Ishikawa (cell line): ENCODE measurements at regions not wholly inside any gene's neighbourhood (a gene's known extent, or its start where the extent isn't known, plus 50 kb on each side); places are given as distances from the start of the nearest gene placed in this dataset.

Experiments
- EGR1 ChIP-seq: IDR thresholded peaks from 2 replicates; pipeline ENCODE4 v1.6.1; 2012
- RAD21 ChIP-seq: IDR thresholded peaks from 2 replicates; pipeline ENCODE4 v1.6.1; 2012; ENCODE audit warnings: low read depth
- TCF12 ChIP-seq: IDR thresholded peaks from 2 replicates; pipeline ENCODE4 v1.6.1; 2012; ENCODE audit warnings: low read depth
- USF1 ChIP-seq: IDR thresholded peaks from 2 replicates; pipeline ENCODE4 v1.6.1; 2012

GRCh38 chr11:87589082-87589481, 551.3 kb downstream of the TMEM135 start:
- TF ChIP-seq TCF12: no peak
- no peak for TF ChIP-seq EGR1
- TF ChIP-seq USF1: no peak
- TF ChIP-seq RAD21: no peak
